ENCODE measurements at regions not wholly inside any gene's neighbourhood (a gene's known extent, or its start where the extent isn't known, plus 50 kb on each side); places are given as distances from the start of the nearest gene placed in this dataset.

- Mint-ChIP-seq H3K36me3 (no peaks in the 10 kb centered on the region), H3K9me3 (peaks cover 5 to 8% of the 10 kb centered on the region in 2 donors), H3K27ac (no peak overlapping the region), H3K4me3 (no peak overlapping the region), H3K27me3 (ENCODE audit: low read depth in 2 of 2) (no peaks in the 10 kb centered on the region), H3K4me1 (no peaks in the 10 kb centered on the region)
- no peak overlapping the region for H3K4me3 ChIP-seq (ENCODE audit: low read length)
- no peaks in the 10 kb centered on the region for H3K27me3 ChIP-seq (ENCODE audit: control insufficient read depth, insufficient read depth, low read length)
- H3K27ac ChIP-seq (ENCODE audit: low read length) = no peak overlapping the region
- H3K4me1 ChIP-seq (ENCODE audit: control insufficient read depth, insufficient read depth, low read length) = no peaks in the 10 kb centered on the region
- TF ChIP-seq CTCF (IDR thresholded peaks at IDR 0.05) = no peak
- no CpG with 5 or more reads among the region's 2 CpGs for WGBS (ENCODE audit: insufficient coverage)
- ATAC-seq (no peak), DNase-seq (no peak)
- no peaks in the 10 kb centered on the region for H3K36me3 ChIP-seq (ENCODE audit: control insufficient read depth, insufficient read depth, low read length)
- intact Hi-C loops (cut with micrococcal nuclease) = no loop called here
- no peaks in the 10 kb centered on the region for H3K9me3 ChIP-seq (ENCODE audit: control insufficient read depth, insufficient read depth, low read length)
These were observed 240.9 kb upstream of the MIR17HG start for GRCh38 chr13:91106565-91106964.

GRCh38 chr13:91108315-91108714 is 239.2 kb upstream of the MIR17HG start:
- Mint-ChIP-seq H3K4me1 (no peaks in the 10 kb centered on the region), H3K4me3 (no peak overlapping the region), H3K9me3 (peaks cover 0 to 4% of the 10 kb centered on the region in 2 donors), H3K27ac (no peak overlapping the region), H3K27me3 (ENCODE audit: low read depth in 2 of 2) (no peaks in the 10 kb centered on the region), H3K36me3 (no peaks in the 10 kb centered on the region)
- no peak overlapping the region for H3K4me3 ChIP-seq (ENCODE audit: low read length)
- no peaks in the 10 kb centered on the region for H3K4me1 ChIP-seq (ENCODE audit: control insufficient read depth, insufficient read depth, low read length)
- no peak for TF ChIP-seq CTCF (IDR thresholded peaks at IDR 0.05)
- H3K27ac ChIP-seq (ENCODE audit: low read length) = no peak overlapping the region
- no peaks in the 10 kb centered on the region for H3K9me3 ChIP-seq (ENCODE audit: control insufficient read depth, insufficient read depth, low read length)
- intact Hi-C loops (cut with micrococcal nuclease) = no loop called here
- H3K27me3 ChIP-seq (ENCODE audit: control insufficient read depth, insufficient read depth, low read length) = no peaks in the 10 kb centered on the region
- DNase-seq (no peak), ATAC-seq (no peak)
- WGBS (ENCODE audit: insufficient coverage) = 82% methylated on average over 1 of the region's 1 CpG
- H3K36me3 ChIP-seq (ENCODE audit: control insufficient read depth, insufficient read depth, low read length) = no peaks in the 10 kb centered on the region

- Mint-ChIP-seq H3K4me1 (no peaks in the 10 kb centered on the region), H3K36me3 (no peaks in the 10 kb centered on the region), H3K27ac (no peak overlapping the region), H3K9me3 (peaks cover 4 to 5% of the 10 kb centered on the region in 2 donors), H3K27me3 (ENCODE audit: low read depth in 2 of 2) (no peaks in the 10 kb centered on the region), H3K4me3 (no peak overlapping the region)
- H3K4me1 ChIP-seq (ENCODE audit: control insufficient read depth, insufficient read depth, low read length) = no peaks in the 10 kb centered on the region
- WGBS (ENCODE audit: insufficient coverage) = 95% methylated on average over 6 of the region's 6 CpGs
- H3K36me3 ChIP-seq (ENCODE audit: control insufficient read depth, insufficient read depth, low read length) = no peaks in the 10 kb centered on the region
- intact Hi-C loops (cut with micrococcal nuclease) = no loop called here
- DNase-seq = no peak
- no peak overlapping the region for H3K4me3 ChIP-seq (ENCODE audit: low read length)
- TF ChIP-seq CTCF (IDR thresholded peaks at IDR 0.05) = no peak
- H3K27me3 ChIP-seq (ENCODE audit: control insufficient read depth, insufficient read depth, low read length) = no peaks in the 10 kb centered on the region
- no peak overlapping the region for H3K27ac ChIP-seq (ENCODE audit: low read length)
- H3K9me3 ChIP-seq (ENCODE audit: control insufficient read depth, insufficient read depth, low read length) = no peaks in the 10 kb centered on the region
- no peak for ATAC-seq
These were observed 235.8 kb upstream of the MIR17HG start for GRCh38 chr13:91111476-91112200.
